H9 (cell line): ENCODE measurements at regions not wholly inside any gene's neighbourhood (a gene's known extent, or its start where the extent isn't known, plus 50 kb on each side); places are given as distances from the start of the nearest gene placed in this dataset.

ENCODE experiments used
- DNase-seq: peaks from one replicate; pipeline ENCODE4 v3.0.0-alpha.2; 2017
- H2AFZ ChIP-seq: one replicate; pipeline ENCODE4 v1.6.1; 2013; ENCODE audit warnings: mild to moderate bottlenecking, low read length, control low read depth, moderate library complexity
- H2AK5ac ChIP-seq: 2 replicates; pipeline ENCODE4 v1.6.1; 2013; ENCODE audit warnings: low read length, control low read depth, mixed read lengths; ENCODE audit not compliant: insufficient read length
- H2BK120ac ChIP-seq: one replicate; pipeline ENCODE4 v1.6.1; 2013; ENCODE audit warnings: low read depth, mild to moderate bottlenecking, low read length, control low read depth, inconsistent platforms; ENCODE audit not compliant: poor library complexity, severe bottlenecking
- H2BK12ac ChIP-seq: 2 replicates; pipeline ENCODE4 v1.6.1; 2013; ENCODE audit warnings: low read length, control low read depth, mixed read lengths, low read depth; ENCODE audit not compliant: insufficient read length
- H2BK15ac ChIP-seq: 2 replicates; pipeline ENCODE4 v1.6.1; 2013; ENCODE audit warnings: low read depth, low read length, control low read depth
- H2BK20ac ChIP-seq: one replicate; pipeline ENCODE4 v1.6.1; 2013; ENCODE audit warnings: low read depth, mild to moderate bottlenecking, low read length, control low read depth, inconsistent platforms; ENCODE audit not compliant: poor library complexity, severe bottlenecking
- H2BK5ac ChIP-seq: 2 replicates; pipeline ENCODE4 v1.6.1; 2013; ENCODE audit warnings: low read length, control low read depth, mixed read lengths; ENCODE audit not compliant: insufficient read length
- H3K14ac ChIP-seq: 2 replicates; pipeline ENCODE4 v1.6.1; 2013; ENCODE audit warnings: low read length, control low read depth; ENCODE audit not compliant: insufficient read depth
- H3K18ac ChIP-seq: 2 replicates; pipeline ENCODE4 v1.6.1; 2013; ENCODE audit warnings: low read depth, mild to moderate bottlenecking, mixed read lengths, low read length, control low read depth; ENCODE audit not compliant: insufficient read length
- H3K23ac ChIP-seq: 2 replicates; pipeline ENCODE4 v1.6.1; 2013; ENCODE audit warnings: low read length, control low read depth, mixed read lengths, low read depth; ENCODE audit not compliant: insufficient read length
- H3K23me2 ChIP-seq: 2 replicates; pipeline ENCODE4 v1.6.1; 2013; ENCODE audit warnings: low read depth, mild to moderate bottlenecking, mixed read lengths, low read length, control low read depth; ENCODE audit not compliant: insufficient read length, poor library complexity, severe bottlenecking
- H3K27ac ChIP-seq: 2 replicates; pipeline ENCODE4 v1.5.1; 2013; ENCODE audit warnings: low read length, control low read depth, mixed read lengths, low read depth; ENCODE audit not compliant: insufficient read length
- H3K27me3 ChIP-seq: 2 replicates; pipeline ENCODE4 v1.6.1; 2013; ENCODE audit warnings: low read length, control low read depth, inconsistent platforms; ENCODE audit not compliant: insufficient read depth
- H3K4ac ChIP-seq: 2 replicates; pipeline ENCODE4 v1.6.1; 2013; ENCODE audit warnings: low read depth, mild to moderate bottlenecking, control low read depth, inconsistent platforms, low read length, moderate library complexity
- H3K4me1 ChIP-seq: 2 replicates; pipeline ENCODE4 v1.6.1; 2013; ENCODE audit warnings: low read length, control low read depth, inconsistent platforms; ENCODE audit not compliant: insufficient read depth
- H3K4me2 ChIP-seq: 2 replicates; pipeline ENCODE4 v1.6.1; 2013; ENCODE audit warnings: low read length, control low read depth, mixed read lengths; ENCODE audit not compliant: insufficient read length, insufficient read depth
- H3K56ac ChIP-seq: 2 replicates; pipeline ENCODE4 v1.6.1; 2013; ENCODE audit warnings: low read depth, mild to moderate bottlenecking, mixed read lengths, low read length, control low read depth; ENCODE audit not compliant: insufficient read length
- H3K79me1 ChIP-seq: 2 replicates; pipeline ENCODE4 v1.6.1; 2013; ENCODE audit warnings: low read depth, mild to moderate bottlenecking, moderate library complexity, low read length, control low read depth, inconsistent platforms; ENCODE audit not compliant: insufficient read depth, poor library complexity, severe bottlenecking
- H3K79me2 ChIP-seq: 2 replicates; pipeline ENCODE4 v1.6.1; 2013; ENCODE audit warnings: low read length, control low read depth, inconsistent platforms; ENCODE audit not compliant: insufficient read depth
- H3K9ac ChIP-seq: 2 replicates; pipeline ENCODE4 v1.6.1; 2013; ENCODE audit warnings: low read length, control low read depth, mixed read lengths; ENCODE audit not compliant: insufficient read length; ENCODE audit errors: extremely low read depth
- H3K9me3 ChIP-seq: one replicate; pipeline ENCODE4 v1.6.1; 2013; ENCODE audit warnings: low read depth, low read length, inconsistent platforms; ENCODE audit not compliant: control insufficient read depth
- H3T11ph ChIP-seq: one replicate; pipeline ENCODE4 v1.6.1; 2013; ENCODE audit warnings: mild to moderate bottlenecking, low read length, control low read depth, inconsistent platforms
- H4K20me1 ChIP-seq: one replicate; pipeline ENCODE4 v1.6.1; 2013; ENCODE audit not compliant: control insufficient read depth, insufficient read length, insufficient read depth
- H4K5ac ChIP-seq: 2 replicates; pipeline ENCODE4 v1.6.1; 2013; ENCODE audit warnings: low read depth, mild to moderate bottlenecking, mixed read lengths, low read length, control low read depth; ENCODE audit not compliant: insufficient read length
- H4K8ac ChIP-seq: replicated peaks from 2 replicates; pipeline ENCODE4 v1.6.1; 2013; ENCODE audit warnings: low read length, control low read depth, mixed read lengths, low read depth; ENCODE audit not compliant: insufficient read length
- H4K91ac ChIP-seq: 2 replicates; pipeline ENCODE4 v1.6.1; 2013; ENCODE audit warnings: low read depth, mild to moderate bottlenecking, moderate library complexity, mixed read lengths, low read length, control low read depth; ENCODE audit not compliant: insufficient read length
- H3K27ac Mint-ChIP-seq, 3 experiments: 2 replicates in 2 of 3; 3 replicates in 1 of 3; pipeline ENCODE4 v1.8.0; 2020 to 2021; ENCODE audit warnings: mixed read lengths in 3 of 3, mild to moderate bottlenecking in 1 of 3, moderate library complexity in 1 of 3
- H3K27me3 Mint-ChIP-seq: 2 replicates; pipeline ENCODE4 v1.8.0; 2021; ENCODE audit warnings: low read depth, mild to moderate bottlenecking, moderate library complexity, mixed read lengths
- H3K36me3 Mint-ChIP-seq, 3 experiments: 2 replicates in 2 of 3; 3 replicates in 1 of 3; pipeline ENCODE4 v1.8.0; 2020 to 2021; ENCODE audit warnings: low read depth in 3 of 3, mixed read lengths in 3 of 3; ENCODE audit not compliant: insufficient read depth in 1 of 3
- H3K4me1 Mint-ChIP-seq, 2 experiments: 2 replicates each; pipeline ENCODE4 v1.8.0; 2020; ENCODE audit warnings: mixed read lengths in 2 of 2
- H3K4me3 Mint-ChIP-seq, 2 experiments: 2 replicates in 1 of 2; 3 replicates in 1 of 2; pipeline ENCODE4 v1.8.0; 2020 to 2021; ENCODE audit warnings: mild to moderate bottlenecking in 2 of 2, mixed read lengths in 2 of 2, moderate library complexity in 1 of 2
- H3K9me3 Mint-ChIP-seq, 2 experiments: 2 replicates in 1 of 2; 3 replicates in 1 of 2; pipeline ENCODE4 v1.8.0; 2020; ENCODE audit warnings: mild to moderate bottlenecking in 2 of 2, mixed read lengths in 2 of 2, moderate library complexity in 1 of 2
- CTCF ChIP-seq: fragments of 200-600 bp; sonication (generic); conservative IDR thresholded peaks from 3 replicates; pipeline ENCODE4 v1.8.0; 2021; ENCODE audit warnings: antibody characterized with exemption, mild to moderate bottlenecking
- WGBS: extraction: QIAGEN DNeasy Blood & Tissue Kit; methylation state at CpG from one replicate; pipeline ENCODE4 v1.1.7; 2013; ENCODE audit warnings: missing lambda C conversion rate, low lambda C conversion rate, mixed read lengths; ENCODE audit not compliant: insufficient read length; ENCODE audit errors: extremely low coverage; 5-methylcytosine and 5-hydroxymethylcytosine counted together

GRCh38 chr4:127344071-127344470 lies 288.7 kb upstream of the INTU start:
- Histone ChIP-seq H3K9ac (no peak overlapping the region), H2BK12ac (no peak overlapping the region), H3K18ac (no peak overlapping the region), H3K14ac (no peak overlapping the region), H3K4me2 (no peak overlapping the region), H3K23me2 (no peaks in the 10 kb centered on the region), H2BK15ac (no peak overlapping the region), H2AFZ (no peak overlapping the region), H3K4ac (no peak overlapping the region), H3K79me1 (no peaks in the 10 kb centered on the region), H4K91ac (no peak overlapping the region), H2BK120ac (no peak overlapping the region), H3K79me2 (no peaks in the 10 kb centered on the region), H2BK20ac (no peak overlapping the region), H4K5ac (no peak overlapping the region), H3K27ac (no peak overlapping the region), H3K23ac (no peak overlapping the region), H4K20me1 (no peaks in the 10 kb centered on the region), H3K9me3 (no peaks in the 10 kb centered on the region), H3K27me3 (no peaks in the 10 kb centered on the region), H3T11ph (no peak overlapping the region), H3K56ac (no peak overlapping the region), H2AK5ac (no peak overlapping the region), H3K4me1 (no peaks in the 10 kb centered on the region), H2BK5ac (no peak overlapping the region), H4K8ac (no peak overlapping the region)
- no peak overlapping the region; a peak in 1 of 7 replicates for H3K27ac Mint-ChIP-seq
- no peaks in the 10 kb centered on the region for H3K4me1 Mint-ChIP-seq
- no CpG with 5 or more reads among the region's 3 CpGs for WGBS
- H3K4me3 Mint-ChIP-seq = no peak overlapping the region
- no peak for TF ChIP-seq CTCF
- peaks cover under 1 to 1% of the 10 kb centered on the region in 2 experiments; a peak in 2 of 5 replicates for H3K9me3 Mint-ChIP-seq
- H3K27me3 Mint-ChIP-seq = no peaks in the 10 kb centered on the region
- H3K36me3 Mint-ChIP-seq = peaks cover 0 to under 1% (median 0%) of the 10 kb centered on the region in 3 experiments; a peak in 1 of 7 replicates
- no peak for DNase-seq
